ENCODE measurements at regions not wholly inside any gene's neighbourhood (a gene's known extent, or its start where the extent isn't known, plus 50 kb on each side); places are given as distances from the start of the nearest gene placed in this dataset.
A peak's percentile ranks its signal among the peaks of the same experiment; 100 is the strongest.

- FAIRE-seq (no peak), DNase-seq (ENCODE audit: low spot score in 2 of 2) (no peak)
Measured at GRCh38 chr2:239578381-239578780, 177.6 kb upstream of the HDAC4 start.

GRCh38 chr2:239577935-239578334 is 177.1 kb upstream of the HDAC4 start:
- FAIRE-seq = no peak
- no peak for DNase-seq (ENCODE audit: low spot score in 2 of 2)

- DNase-seq (ENCODE audit: low spot score in 2 of 2) = no peak
- FAIRE-seq = no peak
Measured at GRCh38 chr2:239576784-239577685, 176.2 kb upstream of the HDAC4 start.

GRCh38 chr2:239575931-239576445 is 175.2 kb upstream of the HDAC4 start:
- no peak for DNase-seq (ENCODE audit: low spot score in 2 of 2)
- FAIRE-seq = no peak

GRCh38 chr2:239574434-239575156 is 173.8 kb upstream of the HDAC4 start:
- no peak for DNase-seq (ENCODE audit: low spot score in 2 of 2)
- no peak for FAIRE-seq

- DNase-seq (ENCODE audit: low spot score in 2 of 2) (no peak), FAIRE-seq (no peak)
Measured at GRCh38 chr2:239574054-239574433, 173.2 kb upstream of the HDAC4 start.

- DNase-seq (ENCODE audit: low spot score in 2 of 2) (no peak), FAIRE-seq (no peak)
Measured at GRCh38 chr2:239570971-239571520, 170.2 kb upstream of the HDAC4 start.

- no peak for FAIRE-seq
- DNase-seq (ENCODE audit: low spot score in 2 of 2) = no peak
Measured at GRCh38 chr2:239570216-239570925, 169.6 kb upstream of the HDAC4 start.

GRCh38 chr2:239569401-239570090 is 168.7 kb upstream of the HDAC4 start:
- peak in 1 of 2 donors; percentile 60 for DNase-seq (ENCODE audit: low spot score in 2 of 2)
- no peak for FAIRE-seq

- no peak for FAIRE-seq
- no peak for DNase-seq (ENCODE audit: low spot score in 2 of 2)
Measured at GRCh38 chr2:239568601-239569000, 167.8 kb upstream of the HDAC4 start.

- FAIRE-seq (no peak), DNase-seq (ENCODE audit: low spot score in 2 of 2) (no peak)
Measured at GRCh38 chr2:239567786-239568185, 167.0 kb upstream of the HDAC4 start.

- FAIRE-seq = no peak
- no peak for DNase-seq (ENCODE audit: low spot score in 2 of 2)
Measured at GRCh38 chr2:239566995-239567568, 166.3 kb upstream of the HDAC4 start.

GRCh38 chr2:239566162-239566994 is 165.6 kb upstream of the HDAC4 start:
- DNase-seq (ENCODE audit: low spot score in 2 of 2) (no peak), FAIRE-seq (no peak)

- DNase-seq (ENCODE audit: low spot score in 2 of 2) (no peak), FAIRE-seq (no peak)
Measured at GRCh38 chr2:239564587-239564986, 163.8 kb upstream of the HDAC4 start.

GRCh38 chr2:239563561-239563960 is 162.7 kb upstream of the HDAC4 start:
- DNase-seq (ENCODE audit: low spot score in 2 of 2) = no peak
- no peak for FAIRE-seq

- no peak for DNase-seq (ENCODE audit: low spot score in 2 of 2)
- no peak for FAIRE-seq
Measured at GRCh38 chr2:239561446-239562001, 160.7 kb upstream of the HDAC4 start.

- no peak for DNase-seq (ENCODE audit: low spot score in 2 of 2)
- FAIRE-seq = no peak
Measured at GRCh38 chr2:239559417-239560261, 158.8 kb upstream of the HDAC4 start.

GRCh38 chr2:239558661-239559060 is 157.8 kb upstream of the HDAC4 start:
- no peak for FAIRE-seq
- no peak for DNase-seq (ENCODE audit: low spot score in 2 of 2)

Measured in frontal cortex (tissue), 3 donors.